Stimulated activated CD4-positive, alpha-beta T cell treated with anti-CD3 and anti-CD28 coated beads, Interleukin-1b, Interleukin-23, amount 100 ng/mL, for 4 hours (primary cell): ENCODE measurements at regions not wholly inside any gene's neighbourhood (a gene's known extent, or its start where the extent isn't known, plus 50 kb on each side); places are given as distances from the start of the nearest gene placed in this dataset.
"Not testable (repeated sequence)": the region's sequence is repeated elsewhere in the genome, so short reads cannot be mapped to it uniquely, and the experiment has no call there.

Experiments used
- DNase-seq, 2 donors: peaks; one replicate each; pipeline ENCODE4 v3.0.0-alpha.2; 2020; ENCODE audit warnings: low read depth in 2 of 2

- not testable (repeated sequence) for DNase-seq
Observed at GRCh38 chr16:18263046-18263445, 73.5 kb downstream of the NPIPA8 start.

- not testable (repeated sequence) for DNase-seq
Observed at GRCh38 chr16:18261848-18262247, 74.7 kb downstream of the NPIPA8 start.

GRCh38 chr16:18259496-18260176, 76.9 kb downstream of the NPIPA8 start:
- DNase-seq: not testable (repeated sequence)

GRCh38 chr16:18252943-18253342, 83.6 kb downstream of the NPIPA8 start:
- not testable (repeated sequence) for DNase-seq

- DNase-seq: not testable (repeated sequence)
Observed at GRCh38 chr16:18230505-18230904, 106.0 kb downstream of the NPIPA8 start.

- DNase-seq: not testable (repeated sequence)
Observed at GRCh38 chr16:18222054-18223009, 114.2 kb downstream of the NPIPA8 start.

- not testable (repeated sequence) for DNase-seq
Observed at GRCh38 chr16:18217741-18218140, 118.8 kb downstream of the NPIPA8 start.

GRCh38 chr16:18216814-18217213, 119.7 kb downstream of the NPIPA8 start:
- DNase-seq: not testable (repeated sequence)

GRCh38 chr16:18213810-18214209, 122.7 kb downstream of the NPIPA8 start:
- not testable (repeated sequence) for DNase-seq

- not testable (repeated sequence) for DNase-seq
Observed at GRCh38 chr16:18211505-18211904, 125.0 kb downstream of the NPIPA8 start.

GRCh38 chr16:18204786-18205185, 131.8 kb downstream of the NPIPA8 start:
- DNase-seq: not testable (repeated sequence)

GRCh38 chr16:18204309-18204708, 132.2 kb downstream of the NPIPA8 start:
- DNase-seq: not testable (repeated sequence)

- not testable (repeated sequence) for DNase-seq
Observed at GRCh38 chr16:18201511-18201910, 135.0 kb downstream of the NPIPA8 start.

GRCh38 chr16:18192389-18192788, 144.1 kb downstream of the NPIPA8 start:
- not testable (repeated sequence) for DNase-seq

GRCh38 chr16:18190179-18190578, 146.4 kb downstream of the NPIPA8 start:
- DNase-seq: not testable (repeated sequence)

GRCh38 chr16:18184755-18185154, 151.8 kb downstream of the NPIPA8 start:
- not testable (repeated sequence) for DNase-seq

GRCh38 chr16:18181028-18181427, 155.5 kb downstream of the NPIPA8 start:
- DNase-seq: not testable (repeated sequence)

GRCh38 chr16:18173945-18174497, 162.5 kb downstream of the NPIPA8 start:
- DNase-seq: not testable (repeated sequence)

GRCh38 chr16:18162293-18162692, 174.2 kb downstream of the NPIPA8 start:
- DNase-seq: not testable (repeated sequence)

- DNase-seq: not testable (repeated sequence)
Observed at GRCh38 chr16:18161224-18161623, 175.3 kb downstream of the NPIPA8 start.

GRCh38 chr16:18159185-18159584, 177.4 kb downstream of the NPIPA8 start:
- DNase-seq: not testable (repeated sequence)

GRCh38 chr16:18157854-18158253, 178.7 kb downstream of the NPIPA8 start:
- DNase-seq: not testable (repeated sequence)
